ENCODE measurements at regions not wholly inside any gene's neighbourhood (a gene's known extent, or its start where the extent isn't known, plus 50 kb on each side); places are given as distances from the start of the nearest gene placed in this dataset.

DNA sequence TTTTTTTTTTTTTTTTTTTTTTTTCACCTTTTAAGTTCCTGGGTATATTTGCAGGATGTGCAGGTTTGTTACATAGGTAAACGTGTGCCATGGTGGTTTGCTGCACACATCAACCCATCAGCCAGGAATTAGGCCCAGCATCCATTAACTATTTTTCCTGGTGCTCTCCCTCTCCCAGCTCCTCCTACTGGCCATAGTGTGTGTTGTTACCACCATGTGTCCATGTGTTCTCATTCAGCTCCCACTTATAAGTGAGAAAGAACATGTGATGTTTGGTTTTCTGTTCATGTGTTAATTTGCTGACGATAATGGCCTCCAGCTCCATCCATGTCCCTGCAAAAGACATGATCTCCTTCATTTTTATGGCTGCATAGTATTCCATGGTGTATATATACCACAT, 350.5 kb downstream of the MAN2A1 start:
- in situ Hi-C loops (cut with MboI; ENCODE audit: low sequenced_read_pairs): no loop called here
- H3K14ac ChIP-seq (replicated peaks; ENCODE audit: low read depth, low read length): no peak overlapping the region
- no peak overlapping the region for H2AFZ ChIP-seq (replicated peaks; ENCODE audit: low read length, poor library complexity)
- no peak overlapping the region for H2BK5ac ChIP-seq (ENCODE audit: low read depth, low read length, poor library complexity, severe bottlenecking)
- no peaks in the 10 kb centered on the region for H3K4me1 ChIP-seq (ENCODE audit: control insufficient read depth, insufficient read depth, low read length)
- no peak overlapping the region for H2AK5ac ChIP-seq (ENCODE audit: low read depth, low read length)
- no peak overlapping the region for H3K4ac ChIP-seq (ENCODE audit: low read depth, low read length)
- no peaks in the 10 kb centered on the region for H3K27me3 ChIP-seq (ENCODE audit: control insufficient read depth, insufficient read depth, low read length)
- ATAC-seq (ENCODE audit: low read depth) (no peak), DNase-seq (no peak)
- H3K36me3 ChIP-seq (ENCODE audit: control insufficient read depth, insufficient read depth, low read length): no peaks in the 10 kb centered on the region
- H2BK20ac ChIP-seq (ENCODE audit: low read depth, low read length): no peak overlapping the region
- no peak overlapping the region for H3K56ac ChIP-seq (ENCODE audit: extremely low read depth, insufficient read depth, low read length)
- no peaks in the 10 kb centered on the region for H3K79me1 ChIP-seq (ENCODE audit: low read depth in 1 of 2, low read length in 2 of 2)
- H3K27ac ChIP-seq (ENCODE audit: insufficient read depth, low read length): no peak overlapping the region
- H3K4me2 ChIP-seq (ENCODE audit: low read depth, low read length): no peak overlapping the region
- no peak overlapping the region for H3K18ac ChIP-seq (ENCODE audit: low read depth, low read length)
- H4K20me1 ChIP-seq (ENCODE audit: insufficient read depth, low read length): no peaks in the 10 kb centered on the region
- no peak overlapping the region for H2BK15ac ChIP-seq (ENCODE audit: low read depth, low read length)
- no peaks in the 10 kb centered on the region for H3K9me3 ChIP-seq (ENCODE audit: control insufficient read depth, insufficient read depth, low read length)
- no peak overlapping the region for H2AK9ac ChIP-seq (replicated peaks; ENCODE audit: low read depth, low read length, poor library complexity)
- no TSS peak for BruUV-seq (replicated peaks)
- H3K9me1 ChIP-seq (ENCODE audit: insufficient read depth, low read length): no peaks in the 10 kb centered on the region
- no CpG with 5 or more reads among the region's 2 CpGs for WGBS, 2 experiments (ENCODE audit: extremely low coverage in 2 of 2, insufficient read length in 1 of 2)
- no peak overlapping the region for H2BK120ac ChIP-seq (ENCODE audit: low read depth, low read length)
- no peak overlapping the region for H4K91ac ChIP-seq (ENCODE audit: insufficient read depth, low read depth, low read length)
- H3K9ac ChIP-seq (ENCODE audit: low read depth, low read length): no peak overlapping the region
- no peak for TF ChIP-seq RAD21 (IDR thresholded peaks at IDR 0.05; ENCODE audit: low read length)
- no peak for TF ChIP-seq SMC3 (IDR thresholded peaks at IDR 0.05; ENCODE audit: low read depth, low read length)
- TF ChIP-seq MAZ (IDR thresholded peaks at IDR 0.05; ENCODE audit: borderline replicate concordance, low read depth, low read length): no peak
- no peak for TF ChIP-seq MAFK (IDR thresholded peaks at IDR 0.05; ENCODE audit: low read depth, low read length)
- no peak for TF ChIP-seq CHD1 (IDR thresholded peaks at IDR 0.05; ENCODE audit: low read depth, low read length)
- TF ChIP-seq, protein P1, sequence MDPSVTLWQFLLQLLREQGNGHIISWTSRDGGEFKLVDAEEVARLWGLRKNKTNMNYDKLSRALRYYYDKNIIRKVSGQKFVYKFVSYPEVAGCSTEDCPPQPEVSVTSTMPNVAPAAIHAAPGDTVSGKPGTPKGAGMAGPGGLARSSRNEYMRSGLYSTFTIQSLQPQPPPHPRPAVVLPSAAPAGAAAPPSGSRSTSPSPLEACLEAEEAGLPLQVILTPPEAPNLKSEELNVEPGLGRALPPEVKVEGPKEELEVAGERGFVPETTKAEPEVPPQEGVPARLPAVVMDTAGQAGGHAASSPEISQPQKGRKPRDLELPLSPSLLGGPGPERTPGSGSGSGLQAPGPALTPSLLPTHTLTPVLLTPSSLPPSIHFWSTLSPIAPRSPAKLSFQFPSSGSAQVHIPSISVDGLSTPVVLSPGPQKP (IDR thresholded peaks at IDR 0.05; ENCODE audit: borderline replicate concordance, low read depth, low read length): no peak
- TF ChIP-seq RFX5 (IDR thresholded peaks at IDR 0.05; ENCODE audit: low read depth, low read length): no peak
- TF ChIP-seq CEBPB (IDR thresholded peaks at IDR 0.05; ENCODE audit: low read depth, low read length): no peak
- TF ChIP-seq BHLHE40 (IDR thresholded peaks at IDR 0.05; ENCODE audit: low read depth, low read length): no peak
- no peak for TF ChIP-seq MXI1 (IDR thresholded peaks at IDR 0.05; ENCODE audit: borderline replicate concordance, low read depth, low read length)
- TF ChIP-seq, protein P2, sequence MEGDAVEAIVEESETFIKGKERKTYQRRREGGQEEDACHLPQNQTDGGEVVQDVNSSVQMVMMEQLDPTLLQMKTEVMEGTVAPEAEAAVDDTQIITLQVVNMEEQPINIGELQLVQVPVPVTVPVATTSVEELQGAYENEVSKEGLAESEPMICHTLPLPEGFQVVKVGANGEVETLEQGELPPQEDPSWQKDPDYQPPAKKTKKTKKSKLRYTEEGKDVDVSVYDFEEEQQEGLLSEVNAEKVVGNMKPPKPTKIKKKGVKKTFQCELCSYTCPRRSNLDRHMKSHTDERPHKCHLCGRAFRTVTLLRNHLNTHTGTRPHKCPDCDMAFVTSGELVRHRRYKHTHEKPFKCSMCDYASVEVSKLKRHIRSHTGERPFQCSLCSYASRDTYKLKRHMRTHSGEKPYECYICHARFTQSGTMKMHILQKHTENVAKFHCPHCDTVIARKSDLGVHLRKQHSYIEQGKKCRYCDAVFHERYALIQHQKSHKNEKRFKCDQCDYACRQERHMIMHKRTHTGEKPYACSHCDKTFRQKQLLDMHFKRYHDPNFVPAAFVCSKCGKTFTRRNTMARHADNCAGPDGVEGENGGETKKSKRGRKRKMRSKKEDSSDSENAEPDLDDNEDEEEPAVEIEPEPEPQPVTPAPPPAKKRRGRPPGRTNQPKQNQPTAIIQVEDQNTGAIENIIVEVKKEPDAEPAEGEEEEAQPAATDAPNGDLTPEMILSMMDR (conservative IDR thresholded peaks at IDR 0.05; ENCODE audit: low read depth, low read length): no peak
- no peak for TF ChIP-seq RCOR1 (IDR thresholded peaks at IDR 0.05; ENCODE audit: insufficient replicate concordance, low read length)
- no peak for TF ChIP-seq NFE2L2 (IDR thresholded peaks at IDR 0.05; ENCODE audit: low read depth, low read length)
- TF ChIP-seq FOS (IDR thresholded peaks at IDR 0.05; ENCODE audit: low read depth, low read length): no peak
- TF ChIP-seq, protein P3, sequence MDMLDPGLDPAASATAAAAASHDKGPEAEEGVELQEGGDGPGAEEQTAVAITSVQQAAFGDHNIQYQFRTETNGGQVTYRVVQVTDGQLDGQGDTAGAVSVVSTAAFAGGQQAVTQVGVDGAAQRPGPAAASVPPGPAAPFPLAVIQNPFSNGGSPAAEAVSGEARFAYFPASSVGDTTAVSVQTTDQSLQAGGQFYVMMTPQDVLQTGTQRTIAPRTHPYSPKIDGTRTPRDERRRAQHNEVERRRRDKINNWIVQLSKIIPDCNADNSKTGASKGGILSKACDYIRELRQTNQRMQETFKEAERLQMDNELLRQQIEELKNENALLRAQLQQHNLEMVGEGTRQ (IDR thresholded peaks at IDR 0.05; ENCODE audit: low read depth, low read length): no peak
- TF ChIP-seq POLR2A (IDR thresholded peaks at IDR 0.05; ENCODE audit: low read depth, low read length): no peak
- H4K5ac ChIP-seq (ENCODE audit: low read depth, low read length): no peak overlapping the region
- H3K4me3 ChIP-seq (ENCODE audit: insufficient read depth, low read depth, low read length): no peak overlapping the region
- dilution Hi-C loops (cut with HindIII; ENCODE audit: low sequenced_read_pairs, unreplicated experiment): no loop called here
- CTCF ChIA-PET: interaction anchor here (0.6 kb wide), 1 partner anchor 39 kb away, joined by 3 read pairs; no protein-coding TSS in a partner anchor
- no peak overlapping the region for H3K23ac ChIP-seq (ENCODE audit: low read depth, low read length)
- POLR2A ChIA-PET (ENCODE audit: unreplicated experiment): no interaction called here
- H4K8ac ChIP-seq (ENCODE audit: low read depth in 2 of 2, low read length in 2 of 2): no peak overlapping the region
- intact Hi-C loops (cut with micrococcal nuclease): no loop called here

Measured in IMR-90 (cell line).